Prostate gland (tissue), 2 donors: ENCODE measurements at regions not wholly inside any gene's neighbourhood (a gene's known extent, or its start where the extent isn't known, plus 50 kb on each side); places are given as distances from the start of the nearest gene placed in this dataset.

Experiments used
- POLR2A ChIP-seq: fragments of 450-650 bp; IDR thresholded peaks from one replicate; pipeline ENCODE4 v1.6.1; 2016; ENCODE audit warnings: antibody characterized with exemption, mild to moderate bottlenecking
- TF ChIP-seq, protein P1 (sequence below), 4 experiments: fragments of 200-600 bp in 2 of 4; fragments of 450-650 bp in 2 of 4; sonication (generic) in 2 of 4; IDR thresholded peaks; 1 replicate in 3 of 4; 2 replicates in 1 of 4; pipeline ENCODE4 v1.5.1; 2016 to 2019; ENCODE audit warnings: antibody characterized with exemption in 4 of 4, mild to moderate bottlenecking in 2 of 4, moderate library complexity in 2 of 4

DNA sequence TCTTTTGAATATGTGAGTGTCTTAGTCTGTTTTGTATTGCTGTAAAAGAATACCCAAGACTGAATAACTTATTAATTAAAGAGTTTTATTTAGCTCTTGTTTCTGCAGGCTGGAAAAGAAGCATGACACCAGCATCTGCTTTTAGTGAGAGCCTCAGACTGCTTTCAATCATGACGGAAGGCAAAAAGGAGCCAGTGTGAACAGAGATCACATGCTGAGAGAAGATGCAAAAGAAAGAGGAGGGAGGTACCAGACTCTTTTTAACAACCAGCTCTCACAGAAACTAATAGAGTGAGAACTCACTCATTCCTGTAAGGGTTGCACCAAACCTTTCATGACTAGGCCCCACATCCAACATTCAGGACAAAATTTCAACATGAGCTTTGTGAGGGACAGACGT lies 101.6 kb upstream of the HNMT start:
- no peak for TF ChIP-seq POLR2A
- TF ChIP-seq, protein P1, sequence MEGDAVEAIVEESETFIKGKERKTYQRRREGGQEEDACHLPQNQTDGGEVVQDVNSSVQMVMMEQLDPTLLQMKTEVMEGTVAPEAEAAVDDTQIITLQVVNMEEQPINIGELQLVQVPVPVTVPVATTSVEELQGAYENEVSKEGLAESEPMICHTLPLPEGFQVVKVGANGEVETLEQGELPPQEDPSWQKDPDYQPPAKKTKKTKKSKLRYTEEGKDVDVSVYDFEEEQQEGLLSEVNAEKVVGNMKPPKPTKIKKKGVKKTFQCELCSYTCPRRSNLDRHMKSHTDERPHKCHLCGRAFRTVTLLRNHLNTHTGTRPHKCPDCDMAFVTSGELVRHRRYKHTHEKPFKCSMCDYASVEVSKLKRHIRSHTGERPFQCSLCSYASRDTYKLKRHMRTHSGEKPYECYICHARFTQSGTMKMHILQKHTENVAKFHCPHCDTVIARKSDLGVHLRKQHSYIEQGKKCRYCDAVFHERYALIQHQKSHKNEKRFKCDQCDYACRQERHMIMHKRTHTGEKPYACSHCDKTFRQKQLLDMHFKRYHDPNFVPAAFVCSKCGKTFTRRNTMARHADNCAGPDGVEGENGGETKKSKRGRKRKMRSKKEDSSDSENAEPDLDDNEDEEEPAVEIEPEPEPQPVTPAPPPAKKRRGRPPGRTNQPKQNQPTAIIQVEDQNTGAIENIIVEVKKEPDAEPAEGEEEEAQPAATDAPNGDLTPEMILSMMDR (IDR thresholded peaks at IDR 0.05): no peak
